HCT116 (cell line): ENCODE measurements at regions not wholly inside any gene's neighbourhood (a gene's known extent, or its start where the extent isn't known, plus 50 kb on each side); places are given as distances from the start of the nearest gene placed in this dataset.

Source experiments
- ATAC-seq: fragments of 200-7000 bp; cut with Tn5 transposase; 2 replicates; pipeline ENCODE4 v1.9.1; 2020; ENCODE audit warnings: mild to moderate bottlenecking, moderate library complexity
- BruUV-seq: library from RNA; stranded (reverse); fragments of 400-500 nt; replicated peaks from 2 replicates; lab custom pipeline; 2021; lab: Mats Ljungman, UMichigan
- CTCF ChIA-PET: fragments of 300-600 bp; sonication (Branson Sonifier 250); formaldehyde crosslinking; loops from one replicate; lab custom pipeline; 2021; ENCODE audit warnings: antibody characterized with exemption; lab: Charles Lee
- POLR2A ChIA-PET: fragments of 300-600, 350-600 bp; sonication (Branson Sonifier 250); formaldehyde crosslinking; loops from one replicate; lab custom pipeline; 2021; ENCODE audit warnings: antibody characterized with exemption; lab: Charles Lee
- RAD21 ChIA-PET, 2 experiments: fragments of 300-600 bp; sonication (Branson Sonifier 250); formaldehyde crosslinking; loops; one replicate each; lab custom pipeline; 2023; ENCODE audit warnings: low total read pairs in 2 of 2; ENCODE audit not compliant: uncharacterized antibody in 2 of 2, unreplicated experiment in 2 of 2, low non-redundant PET in 1 of 2; lab: Charles Lee
- DNase-seq: peaks from one replicate; pipeline ENCODE4 v3.0.0-alpha.2; 2010; ENCODE audit warnings: low read depth, low spot score
- H2AFZ ChIP-seq: fragments of 200-600 bp; shearing (Covaris generic), sonication (generic); 2 replicates; pipeline ENCODE4 v1.6.1; 2017; ENCODE audit warnings: low read depth, mixed run types, mixed read lengths, antibody characterized with exemption, low read length; ENCODE audit not compliant: poor library complexity, severe bottlenecking
- H3K27ac ChIP-seq: 2 replicates; pipeline ENCODE4 v1.5.1; 2012; ENCODE audit warnings: low read depth, low read length
- H3K27me3 ChIP-seq: fragments of 200-600 bp; sonication (generic); 2 replicates; pipeline ENCODE4 v1.6.1; 2016; ENCODE audit warnings: mixed run types, low read length, mixed read lengths; ENCODE audit not compliant: insufficient read depth
- H3K36me3 ChIP-seq, 2 experiments: fragments of 200-500 bp in 1 of 2; fragments of 200-600 bp in 1 of 2; sonication (Bioruptor generic) in 1 of 2; sonication (generic) in 1 of 2; 2 replicates each; pipeline versions ENCODE4 v1.5.1 to v1.6.1; 2014 to 2016; ENCODE audit warnings: low read length in 2 of 2, inconsistent platforms in 1 of 2, mixed read lengths in 1 of 2, mixed run types in 1 of 2; ENCODE audit not compliant: insufficient read depth in 2 of 2, control insufficient read depth in 1 of 2
- H3K4me1 ChIP-seq, 2 experiments: fragments of 200-600 bp in 1 of 2; sonication (generic) in 1 of 2; 2 replicates each; pipeline versions ENCODE4 v1.5.1 to v1.6.1; 2012 to 2017; ENCODE audit warnings: low read length in 2 of 2, inconsistent platforms in 1 of 2, mild to moderate bottlenecking in 1 of 2, mixed read lengths in 1 of 2, mixed run types in 1 of 2, moderate library complexity in 1 of 2; ENCODE audit not compliant: insufficient read depth in 2 of 2, control insufficient read depth in 1 of 2
- H3K4me2 ChIP-seq: fragments of 200-600 bp; sonication (generic); 2 replicates; pipeline ENCODE4 v1.6.1; 2017; ENCODE audit warnings: mixed run types, low read length, mixed read lengths
- H3K4me3 ChIP-seq, 2 experiments: fragments of 200-600 bp in 1 of 2; sonication (generic) in 1 of 2; replicated peaks in 1 of 2; 2 replicates each; pipeline ENCODE4 v1.5.1; 2011 to 2016; ENCODE audit warnings: low read length in 2 of 2, control low read depth in 1 of 2, low read depth in 1 of 2, mild to moderate bottlenecking in 1 of 2, mixed read lengths in 1 of 2, mixed run types in 1 of 2
- H3K79me2 ChIP-seq: fragments of 200-600 bp; sonication (generic); 2 replicates; pipeline ENCODE4 v1.6.1; 2017; ENCODE audit warnings: mild to moderate bottlenecking, mixed run types, low read length, moderate library complexity, mixed read lengths; ENCODE audit not compliant: insufficient read depth
- H3K9ac ChIP-seq: fragments of 200-600 bp; sonication (generic); 2 replicates; pipeline ENCODE4 v1.6.1; 2016; ENCODE audit warnings: low read length, mixed read lengths
- H3K9me2 ChIP-seq: fragments of 200-600 bp; sonication (generic), shearing (Covaris generic); 2 replicates; pipeline ENCODE4 v1.6.1; 2017; ENCODE audit warnings: mixed run types, mild to moderate bottlenecking, moderate library complexity; ENCODE audit not compliant: insufficient read depth
- H3K9me3 ChIP-seq, 2 experiments: fragments of 200-500 bp in 1 of 2; fragments of 200-600 bp in 1 of 2; sonication (Bioruptor generic) in 1 of 2; sonication (generic) in 1 of 2; 2 replicates each; pipeline ENCODE4 v1.6.1; 2014 to 2017; ENCODE audit warnings: low read length in 2 of 2, mixed read lengths in 2 of 2, inconsistent platforms in 1 of 2, low read depth in 1 of 2, mild to moderate bottlenecking in 1 of 2, mixed run types in 1 of 2, moderate library complexity in 1 of 2; ENCODE audit not compliant: control insufficient read depth in 1 of 2, insufficient read depth in 1 of 2
- H4K20me1 ChIP-seq: fragments of 200-600 bp; sonication (generic), shearing (Covaris generic); 2 replicates; pipeline ENCODE4 v1.6.1; 2017; ENCODE audit warnings: mixed run types, mild to moderate bottlenecking, moderate library complexity; ENCODE audit not compliant: insufficient read depth
- ATF3 ChIP-seq: IDR thresholded peaks from 2 replicates; pipeline ENCODE4 v1.6.1; 2012
- CEBPB ChIP-seq: IDR thresholded peaks from 2 replicates; pipeline ENCODE4 v1.6.1; 2012; ENCODE audit warnings: low read depth
- CTCF ChIP-seq, 3 experiments: fragments of 200-600 bp in 1 of 3; sonication (generic) in 1 of 3; IDR thresholded peaks in 2 of 3; conservative IDR thresholded peaks in 1 of 3; 2 replicates each; pipeline ENCODE4 v1.5.1; 2012 to 2017; ENCODE audit warnings: low read depth in 2 of 3, low read length in 2 of 3, antibody characterized with exemption in 1 of 3, borderline replicate concordance in 1 of 3, control low read depth in 1 of 3, mild to moderate bottlenecking in 1 of 3, mixed read lengths in 1 of 3, mixed run types in 1 of 3, moderate library complexity in 1 of 3; ENCODE audit not compliant: insufficient read depth in 1 of 3
- ELF1 ChIP-seq: IDR thresholded peaks from 2 replicates; pipeline ENCODE4 v1.6.1; 2012; ENCODE audit warnings: low read depth, borderline replicate concordance
- EZH2 ChIP-seq: fragments of 200-600 bp; sonication (generic); IDR thresholded peaks from 2 replicates; pipeline ENCODE4 v1.6.1; 2017; ENCODE audit warnings: antibody characterized with exemption, mixed run types
- JUND ChIP-seq: IDR thresholded peaks from 2 replicates; pipeline ENCODE4 v1.6.1; 2012
- RAD21 ChIP-seq: IDR thresholded peaks from 2 replicates; pipeline ENCODE4 v1.6.1; 2012; ENCODE audit warnings: low read depth, mild to moderate bottlenecking
- TCF7L2 ChIP-seq: IDR thresholded peaks from 2 replicates; pipeline ENCODE4 v1.7.0; 2011; ENCODE audit warnings: borderline replicate concordance, inconsistent platforms; ENCODE audit not compliant: insufficient read depth, insufficient read length; ENCODE audit errors: extremely low read depth
- YY1 ChIP-seq: IDR thresholded peaks from 2 replicates; pipeline ENCODE4 v1.6.1; 2011; ENCODE audit warnings: low read length, low read depth, moderate library complexity, mild to moderate bottlenecking; ENCODE audit not compliant: insufficient replicate concordance; ENCODE audit errors: extremely low read depth
- ZFX ChIP-seq: fragments of 450-650 bp; IDR thresholded peaks from 2 replicates; pipeline ENCODE4 v1.6.1; 2017
- ZNF274 ChIP-seq: fragments of 200-500 bp; sonication (Bioruptor generic); IDR thresholded peaks from 2 replicates; pipeline ENCODE4 v1.6.1; 2014; ENCODE audit warnings: mild to moderate bottlenecking, low read depth, low read length, inconsistent platforms
- intact Hi-C: fragments of 100-400 bp; cut with micrococcal nuclease; formaldehyde crosslinking; loops from 2 replicates; pipeline ENCODE4 v1.10.0; 2022
- TF ChIP-seq, protein P1 (sequence below): IDR thresholded peaks from 2 replicates; pipeline ENCODE4 v1.6.1; 2012

- H3K79me2 ChIP-seq, result no peaks in the 10 kb centered on the region
- ATAC-seq (no peak), DNase-seq (no peak)
- H3K4me1 ChIP-seq, result no peaks in the 10 kb centered on the region
- no peak overlapping the region for H3K4me3 ChIP-seq
- H3K27me3 ChIP-seq, result no peaks in the 10 kb centered on the region
- POLR2A ChIA-PET, result no interaction called here
- RAD21 ChIA-PET, result no interaction called here
- H3K9me2 ChIP-seq, result no peaks in the 10 kb centered on the region
- no TSS peak for BruUV-seq
- no peak overlapping the region for H3K9ac ChIP-seq
- H2AFZ ChIP-seq, result no peak overlapping the region
- no peaks in the 10 kb centered on the region for H4K20me1 ChIP-seq
- CTCF ChIA-PET, result no interaction called here
- H3K4me2 ChIP-seq, result no peak overlapping the region
- no peaks in the 10 kb centered on the region for H3K36me3 ChIP-seq
- H3K9me3 ChIP-seq, result no peaks in the 10 kb centered on the region
- H3K27ac ChIP-seq, result no peak overlapping the region
- no peak for TF ChIP-seq CEBPB
- TF ChIP-seq CTCF (IDR thresholded peaks at IDR 0.05 in 2 of 3, conservative IDR thresholded peaks at IDR 0.05 in 1 of 3; ENCODE audit: borderline replicate concordance in 1 of 3, insufficient read depth in 1 of 3, low read depth in 2 of 3, low read length in 2 of 3), result no peak
- TF ChIP-seq YY1, result no peak
- TF ChIP-seq ELF1, result no peak
- TF ChIP-seq, protein P1, sequence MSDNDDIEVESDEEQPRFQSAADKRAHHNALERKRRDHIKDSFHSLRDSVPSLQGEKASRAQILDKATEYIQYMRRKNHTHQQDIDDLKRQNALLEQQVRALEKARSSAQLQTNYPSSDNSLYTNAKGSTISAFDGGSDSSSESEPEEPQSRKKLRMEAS, result no peak
- TF ChIP-seq JUND, result no peak
- no peak for TF ChIP-seq ZNF274
- TF ChIP-seq TCF7L2, result no peak
- no peak for TF ChIP-seq ZFX
- no peak for TF ChIP-seq ATF3
- no peak for TF ChIP-seq EZH2
- TF ChIP-seq RAD21, result no peak
- intact Hi-C loops, result no loop called here
These were observed 265.4 kb downstream of the GASK1B start for GRCh38 chr4:157907226-157907946.
